Fibroblast of peridontal ligament (primary cell): ENCODE measurements at regions not wholly inside any gene's neighbourhood (a gene's known extent, or its start where the extent isn't known, plus 50 kb on each side); places are given as distances from the start of the nearest gene placed in this dataset.

Experiments
- DNase-seq: peaks from one replicate; pipeline ENCODE4 v3.0.0-alpha.2; 2010; ENCODE audit errors: extremely low read depth

- DNase-seq: no peak
Measured at GRCh38 chrX:134173541-134174272, 63.3 kb upstream of the CCDC160 start.

- DNase-seq: no peak
Measured at GRCh38 chrX:134174273-134174660, 62.7 kb upstream of the CCDC160 start.

- DNase-seq: no peak
Measured at GRCh38 chrX:134174859-134175258, 62.1 kb upstream of the CCDC160 start.

GRCh38 chrX:134177527-134177926 lies 59.5 kb upstream of the CCDC160 start:
- DNase-seq: no peak

- DNase-seq: no peak
Measured at GRCh38 chrX:134180601-134181274, 56.2 kb upstream of the CCDC160 start.

GRCh38 chrX:134181275-134181660 lies 55.7 kb upstream of the CCDC160 start:
- no peak for DNase-seq

- no peak for DNase-seq
Measured at GRCh38 chrX:134183665-134184064, 53.3 kb upstream of the CCDC160 start.

- no peak for DNase-seq
Measured at GRCh38 chrX:134184936-134185335, 52.0 kb upstream of the CCDC160 start.

- DNase-seq: no peak
Measured at GRCh38 chrX:134186362-134187121, 50.4 kb upstream of the CCDC160 start.
